ENCODE measurements at regions not wholly inside any gene's neighbourhood (a gene's known extent, or its start where the extent isn't known, plus 50 kb on each side); places are given as distances from the start of the nearest gene placed in this dataset.
"Not testable (repeated sequence)": the region's sequence is repeated elsewhere in the genome, so short reads cannot be mapped to it uniquely, and the experiment has no call there.

- no peak for DNase-seq
Observed at GRCh38 chr12:111150921-111151840, 217.7 kb downstream of the PHETA1 start.

- no peak for DNase-seq
Observed at GRCh38 chr12:111150360-111150759, 218.5 kb downstream of the PHETA1 start.

DNA sequence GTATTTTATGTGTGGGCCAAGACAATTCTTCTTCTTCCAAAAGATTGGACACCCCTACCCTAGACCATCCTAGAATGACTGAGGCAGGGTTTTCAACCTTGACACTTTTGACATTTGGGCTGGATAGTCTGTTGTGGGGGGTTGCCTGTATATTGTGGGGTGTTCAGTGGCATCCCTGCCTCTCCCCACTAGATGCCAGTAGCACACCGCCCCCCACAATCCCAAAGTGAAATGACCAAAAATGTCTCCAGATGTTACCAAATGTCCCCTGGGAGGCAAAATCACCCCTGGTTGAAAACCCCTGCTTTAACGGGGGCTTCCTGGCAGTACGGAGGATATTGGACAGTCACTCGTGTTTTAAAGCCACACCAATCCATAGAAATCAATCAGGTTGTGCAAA lies 219.6 kb downstream of the PHETA1 start:
- DNase-seq, result no peak

- no peak for DNase-seq
Observed at GRCh38 chr12:111148005-111148404, 220.9 kb downstream of the PHETA1 start.

GRCh38 chr12:111143271-111143670 lies 222.9 kb upstream of the MYL2 start:
- DNase-seq, result no peak

GRCh38 chr12:111141205-111141604 lies 220.8 kb upstream of the MYL2 start:
- DNase-seq, result no peak

DNA sequence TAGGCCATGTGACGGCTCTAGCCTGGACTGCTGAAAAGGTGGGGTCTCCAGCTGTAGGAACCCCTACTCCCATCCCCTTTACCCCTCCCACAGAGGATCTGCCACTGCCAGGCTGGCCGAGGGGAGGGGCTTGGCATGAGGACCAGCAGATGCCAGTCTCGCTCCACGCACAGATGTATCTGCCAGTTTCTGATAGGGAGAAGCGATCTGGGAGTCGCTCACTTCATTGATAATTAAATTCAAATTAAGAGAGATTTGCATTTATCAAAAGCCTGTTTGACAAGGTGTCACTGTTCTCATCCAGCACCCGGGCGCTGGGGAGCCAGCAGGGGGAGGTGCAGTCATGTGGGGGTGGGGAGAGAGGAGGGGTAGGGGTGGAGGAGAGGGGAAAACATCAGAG lies 217.6 kb upstream of the MYL2 start:
- DNase-seq, result no peak

DNA sequence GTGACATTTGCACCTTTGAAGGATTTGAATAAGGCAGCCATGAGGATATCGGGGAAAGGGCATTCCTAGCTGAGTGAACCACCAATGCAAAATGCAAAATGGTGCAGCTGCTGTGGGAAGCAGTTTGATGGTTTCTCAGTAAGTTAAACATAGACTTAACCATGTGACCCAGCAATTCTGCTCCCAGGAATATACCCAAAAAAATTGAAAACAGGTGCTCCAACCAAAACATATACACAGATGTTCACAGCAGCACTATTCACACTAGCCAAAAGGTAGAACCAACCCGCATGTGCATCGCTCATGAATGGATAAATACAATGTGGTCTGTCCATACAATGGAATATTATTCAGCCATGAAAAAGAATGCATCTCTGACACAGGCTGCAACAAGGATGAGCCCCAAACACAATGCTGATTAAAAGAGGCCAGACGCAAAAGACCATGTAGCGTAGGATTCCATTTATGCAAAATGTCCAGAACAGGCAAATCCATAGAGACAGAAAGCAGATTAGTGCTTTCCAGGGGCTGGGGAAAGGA lies 215.0 kb upstream of the MYL2 start:
- no peak for DNase-seq

DNA sequence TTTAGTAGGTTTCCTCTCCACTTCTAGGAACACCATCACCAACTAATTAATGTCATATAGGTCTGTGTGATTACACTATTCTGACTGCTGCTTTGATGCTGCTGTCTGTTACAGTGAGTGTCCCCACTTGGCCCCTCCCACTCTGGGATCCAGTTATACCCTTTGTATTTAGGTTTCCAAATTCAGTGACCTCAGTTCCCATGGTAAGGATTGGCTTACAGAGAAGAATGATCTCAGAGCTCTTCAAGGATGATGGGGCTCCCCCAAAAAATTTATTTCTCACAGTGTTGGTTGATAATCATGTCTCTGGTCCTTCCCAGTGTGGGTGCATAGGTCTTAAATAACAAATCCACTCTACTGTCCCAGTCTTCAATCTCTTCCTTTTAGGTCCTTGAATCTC lies 210.0 kb upstream of the MYL2 start:
- DNase-seq, result no peak

GRCh38 chr12:111129149-111129767 lies 208.9 kb upstream of the MYL2 start:
- no peak for DNase-seq

GRCh38 chr12:111126331-111126730 lies 206.0 kb upstream of the MYL2 start:
- DNase-seq, result peak; percentile 19

- DNase-seq, result no peak
Observed at GRCh38 chr12:111124183-111124582, 203.8 kb upstream of the MYL2 start.

DNA sequence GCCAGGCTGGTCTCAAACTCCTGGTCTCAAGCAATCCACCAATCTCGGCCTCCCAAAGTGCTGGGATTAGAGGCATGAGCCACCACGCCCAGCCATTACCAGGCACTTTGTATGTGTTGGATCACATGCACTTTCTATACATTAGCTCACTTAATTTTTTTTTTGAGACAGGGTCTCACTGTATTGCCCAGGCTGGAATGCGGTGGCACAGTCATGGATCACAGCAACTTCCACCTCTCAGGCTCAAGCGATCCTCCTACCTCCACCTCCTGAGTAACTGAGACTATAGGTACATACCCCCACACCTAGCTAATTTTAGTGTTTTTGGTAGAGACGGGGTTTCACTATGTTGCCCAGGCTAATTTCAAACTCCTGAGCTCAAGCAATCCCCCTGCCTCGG lies 203.0 kb upstream of the MYL2 start:
- no peak for DNase-seq

- DNase-seq, result no peak
Observed at GRCh38 chr12:111122458-111122878, 202.1 kb upstream of the MYL2 start.

- no peak for DNase-seq
Observed at GRCh38 chr12:111121840-111122239, 201.5 kb upstream of the MYL2 start.

DNA sequence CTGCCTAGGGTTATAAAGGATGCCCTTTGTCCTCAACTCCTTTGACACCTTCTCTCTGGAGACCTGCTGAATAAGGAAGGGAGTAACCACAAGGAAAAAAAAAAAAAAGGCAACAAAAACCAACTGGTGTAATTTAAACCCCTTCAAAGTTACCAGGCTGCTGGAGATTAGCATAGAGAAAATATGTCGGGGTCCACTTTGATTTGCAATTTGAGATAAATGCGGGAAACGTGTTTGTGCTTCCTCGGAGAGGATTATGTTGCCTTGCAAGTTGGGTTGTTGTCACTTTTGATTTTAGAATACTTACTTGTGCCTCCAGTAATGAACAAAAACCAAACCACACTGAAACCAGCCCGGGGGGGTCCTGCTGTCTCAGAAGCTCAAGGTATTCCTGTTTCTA lies 200.2 kb upstream of the MYL2 start:
- no peak for DNase-seq

DNA sequence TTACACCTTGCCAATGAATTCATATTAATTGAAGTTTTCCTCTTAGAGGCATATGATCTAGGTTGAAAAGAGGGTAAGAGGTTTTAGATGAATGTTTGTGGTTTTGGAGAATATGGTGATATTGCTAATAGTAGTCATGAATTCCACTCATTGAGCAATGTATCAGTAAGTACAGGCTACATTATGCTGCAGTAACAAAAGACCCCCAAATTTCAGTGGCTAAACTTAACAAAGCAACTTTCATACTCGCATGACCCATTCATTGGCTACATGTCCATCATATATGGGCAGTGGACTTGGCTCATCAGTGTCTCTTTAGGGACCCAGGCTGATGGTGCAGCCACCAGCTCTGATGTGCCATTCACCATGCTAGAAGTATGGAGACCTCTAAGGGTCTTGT lies 196.6 kb upstream of the MYL2 start:
- no peak for DNase-seq

DNA sequence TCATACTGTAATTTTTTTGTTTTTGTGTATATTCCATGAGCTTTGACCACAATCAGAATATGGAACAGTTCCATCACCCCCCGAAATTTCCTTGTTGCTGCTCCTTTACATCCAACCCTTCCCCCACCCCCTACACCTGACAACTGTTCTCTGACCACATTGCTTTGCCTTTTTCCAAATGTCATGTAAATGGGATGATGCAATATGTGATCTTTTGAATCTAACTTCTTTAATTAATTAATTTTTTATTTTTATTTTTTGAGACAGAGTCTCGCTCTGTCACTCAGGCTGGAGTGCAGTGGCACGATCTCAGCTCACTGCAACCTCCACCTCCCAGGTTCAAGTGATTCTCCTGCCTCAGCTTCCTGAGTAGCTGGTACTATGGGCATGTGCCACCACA lies 192.9 kb upstream of the MYL2 start:
- not testable (repeated sequence) for DNase-seq

DNA sequence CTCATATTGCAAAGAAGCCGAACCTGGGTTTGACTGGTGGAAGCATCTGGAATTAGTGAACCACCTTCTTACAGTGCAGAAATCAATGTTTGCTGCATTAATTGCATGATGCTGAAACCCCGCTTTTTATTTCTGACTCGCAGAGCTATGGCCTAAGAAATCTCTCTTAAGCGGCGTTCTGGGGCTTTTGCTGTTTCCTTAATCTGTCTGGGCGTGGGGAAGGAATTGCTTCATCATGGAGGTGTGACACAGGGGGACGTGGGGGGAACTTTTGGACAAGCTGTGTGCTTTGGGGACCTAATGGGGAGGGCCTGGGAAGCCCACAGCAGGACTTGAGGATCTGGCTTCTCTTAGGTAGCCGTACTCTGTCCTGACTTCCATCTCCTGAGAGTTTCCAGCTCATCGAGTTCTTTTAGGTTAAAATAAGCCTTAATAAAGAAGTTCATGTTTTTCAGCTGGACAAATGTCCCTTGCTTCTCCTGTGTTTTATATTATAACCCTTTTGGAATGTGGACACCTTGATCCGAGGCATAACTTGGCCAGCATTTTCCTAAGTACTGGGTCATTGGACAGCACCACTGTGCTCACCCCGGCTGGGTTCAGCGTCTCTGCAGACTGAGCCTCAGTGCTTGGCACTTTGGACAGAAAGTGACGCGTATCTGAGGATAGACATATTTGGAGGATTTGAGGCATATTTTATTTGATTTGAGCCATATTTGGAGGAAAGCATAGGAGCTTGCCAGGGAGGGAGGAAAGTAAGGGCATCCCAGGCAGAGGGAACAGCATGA lies 192.1 kb upstream of the MYL2 start:
- no peak for DNase-seq

GRCh38 chr12:111111681-111112080 lies 191.3 kb upstream of the MYL2 start:
- DNase-seq, result no peak

GRCh38 chr12:111110556-111110955 lies 190.2 kb upstream of the MYL2 start:
- no peak for DNase-seq

DNA sequence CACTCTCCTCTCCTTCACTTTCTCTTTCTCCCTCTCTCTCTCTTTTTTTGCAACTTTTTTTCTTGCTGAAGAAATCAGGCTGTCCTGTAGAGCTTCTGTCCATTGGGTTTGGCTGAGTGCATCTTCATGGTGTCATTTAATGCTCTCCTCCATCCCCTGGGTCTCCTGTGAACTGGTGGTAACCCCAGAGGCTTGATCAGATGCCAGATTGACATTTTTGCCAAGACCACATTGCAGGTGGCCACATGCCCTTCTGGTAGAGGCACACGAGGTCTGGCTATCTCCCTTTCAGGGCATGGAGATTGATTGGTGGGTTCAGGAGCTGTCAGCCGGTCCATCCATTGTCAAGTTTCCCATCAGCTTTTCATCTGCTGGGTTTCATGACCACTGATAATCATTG lies 188.3 kb upstream of the MYL2 start:
- DNase-seq, result no peak

All from hindlimb muscle (tissue), 1 donor.